ENCODE measurements at regions not wholly inside any gene's neighbourhood (a gene's known extent, or its start where the extent isn't known, plus 50 kb on each side); places are given as distances from the start of the nearest gene placed in this dataset.

DNA sequence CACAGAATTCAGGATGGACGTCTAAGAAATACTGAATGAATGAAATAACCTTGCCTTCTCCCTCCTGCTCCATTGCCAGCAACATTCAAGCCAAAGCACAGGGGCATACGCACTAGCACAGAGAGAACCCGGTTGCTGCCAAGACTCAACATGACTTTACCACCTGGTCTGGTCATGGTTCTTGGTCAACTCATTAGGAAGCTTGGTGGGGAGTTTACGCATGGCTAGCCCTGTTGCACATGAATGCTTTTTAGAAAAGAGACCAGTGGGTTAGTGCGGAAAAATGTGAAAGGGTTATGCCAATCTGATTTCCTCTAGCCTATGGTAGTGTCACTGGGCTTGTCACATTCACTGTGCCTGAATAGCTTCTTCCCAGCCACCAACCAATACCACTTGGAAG is 187.6 kb upstream of the NEBL start:
- no peak for DNase-seq (ENCODE audit: low read depth)

DNA sequence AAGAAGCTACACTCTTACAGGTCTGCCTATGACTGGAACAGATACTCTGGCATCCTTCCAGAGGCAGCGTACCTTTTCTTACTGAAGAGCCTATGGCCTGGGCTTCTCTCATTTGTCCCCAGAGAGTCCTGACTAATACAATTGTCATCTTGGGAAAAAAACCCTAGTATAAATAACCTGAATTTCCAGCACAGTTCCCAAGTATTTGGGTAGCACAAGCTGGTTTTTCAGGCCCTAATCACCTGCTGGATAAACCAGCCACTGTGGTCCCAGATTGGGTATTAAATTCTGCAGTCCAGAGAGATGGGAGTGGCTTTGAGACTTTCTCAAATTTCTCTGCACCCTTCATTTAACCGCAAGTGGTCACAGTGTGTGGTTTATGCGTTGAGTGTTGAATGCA is 186.8 kb upstream of the NEBL start:
- no peak for DNase-seq (ENCODE audit: low read depth)

DNA sequence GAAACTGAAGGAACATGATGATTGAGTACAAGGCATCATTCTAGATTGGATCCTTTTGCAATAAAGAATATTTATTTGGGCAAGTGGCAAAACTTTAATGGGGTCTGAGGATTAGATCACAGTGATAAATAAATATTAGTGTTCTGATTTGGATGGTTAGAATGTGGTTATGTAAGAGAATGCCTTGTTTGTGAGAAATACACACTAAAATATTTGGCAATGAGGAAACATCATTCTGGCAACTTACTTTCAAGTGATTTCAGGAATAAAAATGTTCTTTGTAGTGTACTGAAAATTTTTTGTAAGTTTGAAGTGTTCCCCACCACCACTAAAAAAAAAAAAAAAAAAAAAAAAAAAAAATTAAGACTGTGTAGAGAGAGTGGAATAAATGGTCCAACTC is 185.1 kb upstream of the NEBL start:
- DNase-seq (ENCODE audit: low read depth): no peak

DNA sequence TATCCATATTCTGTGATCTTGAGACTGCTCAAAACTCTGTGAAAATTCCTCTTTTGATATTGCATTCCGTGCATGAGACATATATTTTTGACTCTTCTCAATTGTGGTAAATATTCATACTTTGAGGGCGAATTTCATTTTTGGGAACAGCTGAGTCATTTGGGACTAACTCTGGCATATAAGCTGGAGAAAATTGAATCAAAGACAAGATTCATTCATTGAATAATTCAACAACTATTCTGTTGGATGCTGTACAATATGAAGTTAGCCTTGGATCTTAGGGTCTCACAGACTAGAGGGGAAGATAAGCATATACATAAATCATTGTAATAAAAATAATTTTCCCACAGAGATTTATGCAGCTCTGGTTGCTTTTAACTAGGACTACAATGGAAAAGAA is 183.2 kb upstream of the NEBL start:
- no peak for DNase-seq (ENCODE audit: low read depth)

DNA sequence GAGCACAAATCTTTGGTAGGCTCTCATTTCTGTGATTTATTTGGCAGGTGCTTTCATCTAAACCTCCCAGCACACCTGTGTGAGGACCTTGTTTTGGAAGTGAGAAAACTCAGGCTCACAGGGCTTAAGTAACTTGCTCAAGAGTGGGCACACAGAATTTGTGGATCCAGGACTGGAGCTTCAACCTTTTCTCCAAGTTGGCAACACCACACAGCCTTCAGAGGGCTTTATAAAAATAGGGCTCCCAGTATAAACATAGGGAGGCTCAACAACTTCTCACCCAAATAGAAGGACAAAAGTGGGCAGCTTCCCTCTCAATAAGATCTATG is 182.2 kb upstream of the NEBL start:
- no peak for DNase-seq (ENCODE audit: low read depth)

DNA sequence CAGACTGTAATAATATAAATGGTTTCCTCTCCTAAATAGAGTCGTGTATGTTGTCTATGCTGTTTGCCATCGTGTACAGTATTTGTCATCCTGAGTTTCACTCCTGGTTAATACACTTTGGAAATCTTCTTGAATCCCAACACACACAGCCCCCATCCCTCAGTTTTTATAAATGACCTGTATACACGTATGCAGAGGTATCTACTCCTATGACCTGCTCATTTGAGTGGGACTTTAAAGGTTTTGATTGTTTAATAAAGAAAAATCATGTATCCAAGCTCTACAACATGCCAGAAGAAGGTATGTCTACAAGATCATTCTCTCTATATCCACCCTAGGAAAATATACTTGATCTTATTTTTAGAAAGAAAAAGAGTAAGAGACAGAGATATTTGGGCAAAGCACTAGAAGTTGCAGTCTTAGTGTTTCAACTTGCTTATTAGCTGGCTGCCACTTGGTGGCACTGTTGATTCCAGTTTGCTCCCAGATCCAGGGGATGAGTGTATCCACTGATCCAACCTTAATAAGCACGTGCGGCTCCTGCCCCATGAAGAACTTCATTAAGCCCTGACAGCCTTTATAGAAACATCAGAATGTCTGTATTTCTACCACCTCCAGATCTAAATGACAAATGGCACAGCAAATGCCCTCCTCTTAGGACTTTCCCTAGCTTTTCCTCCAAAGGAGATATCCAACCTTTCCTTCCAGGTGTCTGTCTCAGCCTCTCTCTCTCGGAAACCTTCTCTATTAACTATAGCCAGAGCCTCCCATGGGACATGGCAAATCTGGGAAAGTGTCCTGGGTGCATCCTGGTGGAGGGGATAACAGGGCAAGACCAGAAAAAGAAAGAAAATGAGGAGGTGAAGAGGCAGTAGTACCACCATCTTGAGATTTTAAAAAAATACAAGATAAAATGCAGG is 181.6 kb upstream of the NEBL start:
- DNase-seq (ENCODE audit: low read depth): no peak

DNA sequence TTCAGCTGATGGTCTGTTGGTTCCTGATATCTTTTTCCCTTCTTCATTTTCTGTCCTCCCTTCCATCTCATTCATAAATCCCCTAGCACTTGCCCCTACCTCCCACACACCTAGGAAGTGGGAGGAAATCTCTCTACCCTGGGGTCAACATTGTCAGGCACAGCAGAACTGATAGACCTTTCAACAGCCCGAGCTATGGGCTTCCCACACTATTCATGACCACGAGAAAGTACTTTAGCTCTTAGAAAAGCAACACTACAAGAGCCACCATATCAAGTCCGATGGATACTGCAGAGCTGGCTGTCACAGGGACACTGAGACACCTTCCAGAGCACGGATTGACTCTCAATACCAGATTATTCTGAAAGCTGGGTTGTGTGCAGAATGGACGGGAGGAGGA is 180.6 kb upstream of the NEBL start:
- DNase-seq (ENCODE audit: low read depth): no peak

DNA sequence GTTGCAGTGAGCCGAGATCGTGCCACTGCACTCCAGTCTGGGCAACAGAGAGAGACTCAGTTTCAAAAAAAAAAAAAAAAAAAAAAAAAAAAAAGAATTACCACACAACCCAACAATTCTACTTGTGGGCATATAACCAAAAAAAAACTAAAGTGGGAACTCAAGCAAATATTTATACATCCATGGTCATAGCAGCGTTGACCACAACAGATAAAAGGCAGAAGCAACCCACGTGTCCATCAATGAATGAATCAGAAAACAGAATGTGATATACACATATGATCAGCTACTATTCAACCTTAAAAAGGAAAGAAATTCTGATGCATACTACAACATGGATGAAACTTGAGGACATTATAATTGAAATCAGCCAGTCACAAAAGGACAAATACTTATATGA is 179.3 kb upstream of the NEBL start:
- DNase-seq (ENCODE audit: low read depth): no peak

DNA sequence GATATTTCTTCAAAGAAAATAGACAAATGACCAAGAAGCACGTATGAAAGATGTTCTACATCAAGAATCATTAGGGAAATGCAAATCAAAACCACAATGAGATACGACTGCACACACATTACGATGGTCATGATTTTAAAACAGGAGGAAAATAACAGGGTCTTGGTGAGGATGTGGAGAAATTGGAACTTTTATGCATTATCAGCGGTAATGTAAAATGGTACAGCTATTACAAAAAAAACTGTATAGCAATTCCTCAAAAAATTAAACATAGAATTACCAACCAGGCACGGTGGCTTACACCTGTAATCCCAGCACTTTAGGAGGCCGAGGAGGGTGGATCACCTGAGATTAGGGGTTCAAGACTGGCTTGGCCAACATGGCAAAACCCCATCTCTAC is 178.8 kb upstream of the NEBL start:
- DNase-seq (ENCODE audit: low read depth): no peak

DNA sequence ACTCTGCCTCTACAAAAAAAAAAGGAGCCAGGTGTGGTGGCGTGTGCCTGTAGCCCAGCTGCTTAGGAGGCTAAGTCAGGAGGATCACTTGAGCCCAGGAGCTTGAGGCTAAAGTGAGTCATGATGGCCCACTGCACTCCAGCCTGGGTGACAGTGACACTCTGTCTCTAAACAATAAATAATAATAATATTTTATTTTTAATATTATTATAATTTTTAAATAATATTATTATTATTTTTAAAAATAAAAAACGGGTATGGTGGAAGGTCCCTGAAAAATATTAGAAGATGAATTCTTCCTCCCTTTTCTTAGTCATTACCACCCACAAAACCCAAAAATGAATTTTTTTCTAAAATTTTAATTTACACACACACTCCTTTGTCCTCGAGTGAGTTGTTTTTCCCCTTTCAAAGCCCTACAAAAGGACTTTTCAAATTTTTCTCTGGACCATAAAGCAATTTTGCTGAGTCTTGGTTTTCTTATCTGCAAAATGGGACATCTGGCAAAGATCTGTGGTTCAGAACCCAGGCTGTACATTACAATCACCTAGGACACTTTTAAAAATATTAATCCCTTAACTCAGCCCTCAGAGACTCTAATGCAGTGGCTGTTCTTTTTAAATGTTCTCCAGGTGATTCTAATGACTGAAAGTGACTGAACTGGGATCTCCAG is 174.0 kb upstream of the NEBL start:
- no peak for DNase-seq (ENCODE audit: low read depth)

DNA sequence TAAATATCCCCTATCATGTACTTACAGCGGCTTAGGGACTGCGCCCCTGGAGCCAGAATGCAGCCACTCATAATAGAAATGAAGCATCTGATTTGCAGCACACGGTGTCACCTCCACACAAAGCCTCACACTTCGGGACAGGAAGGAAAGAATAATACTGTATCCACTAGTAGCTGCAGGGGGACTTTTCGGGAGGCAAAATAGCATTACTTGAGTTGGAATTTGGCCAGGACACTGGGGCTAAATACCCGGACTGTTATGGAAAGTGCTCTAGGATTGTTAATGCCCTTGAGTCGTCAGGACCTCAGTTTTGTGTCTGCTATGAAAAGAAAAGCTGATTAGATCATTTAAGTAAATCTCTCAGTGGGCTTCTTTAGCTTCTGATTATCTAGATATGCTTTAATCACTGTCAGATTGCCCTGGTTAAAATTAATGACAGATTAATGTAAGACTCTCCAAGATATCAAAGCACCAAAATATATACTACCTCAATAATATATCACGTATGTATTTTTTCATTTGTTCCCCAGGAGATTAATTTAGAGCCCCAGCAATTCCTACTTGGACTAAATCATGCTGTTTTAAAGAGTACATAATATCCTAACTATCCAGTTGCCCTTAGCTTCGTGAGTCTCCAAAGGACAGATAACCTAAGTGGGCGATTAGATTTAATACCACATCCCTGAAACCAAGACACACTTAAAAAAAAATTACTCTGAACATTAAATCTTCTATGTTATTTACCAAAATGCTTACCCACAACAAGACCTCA is 173.0 kb upstream of the NEBL start:
- no peak for DNase-seq (ENCODE audit: low read depth)

DNA sequence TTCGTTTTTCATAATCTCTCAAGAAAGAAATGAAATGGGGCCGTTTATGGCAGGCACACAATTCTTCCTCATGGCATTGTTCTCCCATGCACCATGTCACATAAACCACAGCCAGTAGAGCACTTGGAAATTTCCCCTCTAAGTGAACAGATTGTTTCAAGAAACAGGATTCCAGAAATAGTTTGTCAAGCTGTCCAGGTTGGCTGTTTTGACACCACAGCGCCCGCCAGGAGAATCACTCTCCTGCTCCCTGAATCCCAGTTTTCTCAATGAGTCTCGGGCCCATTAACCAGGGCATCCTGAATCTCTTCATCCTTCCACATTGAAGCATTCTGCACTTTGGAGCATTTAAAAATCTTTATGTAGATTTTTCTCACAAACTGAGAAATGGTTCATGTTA is 172.2 kb upstream of the NEBL start:
- DNase-seq (ENCODE audit: low read depth): no peak

DNA sequence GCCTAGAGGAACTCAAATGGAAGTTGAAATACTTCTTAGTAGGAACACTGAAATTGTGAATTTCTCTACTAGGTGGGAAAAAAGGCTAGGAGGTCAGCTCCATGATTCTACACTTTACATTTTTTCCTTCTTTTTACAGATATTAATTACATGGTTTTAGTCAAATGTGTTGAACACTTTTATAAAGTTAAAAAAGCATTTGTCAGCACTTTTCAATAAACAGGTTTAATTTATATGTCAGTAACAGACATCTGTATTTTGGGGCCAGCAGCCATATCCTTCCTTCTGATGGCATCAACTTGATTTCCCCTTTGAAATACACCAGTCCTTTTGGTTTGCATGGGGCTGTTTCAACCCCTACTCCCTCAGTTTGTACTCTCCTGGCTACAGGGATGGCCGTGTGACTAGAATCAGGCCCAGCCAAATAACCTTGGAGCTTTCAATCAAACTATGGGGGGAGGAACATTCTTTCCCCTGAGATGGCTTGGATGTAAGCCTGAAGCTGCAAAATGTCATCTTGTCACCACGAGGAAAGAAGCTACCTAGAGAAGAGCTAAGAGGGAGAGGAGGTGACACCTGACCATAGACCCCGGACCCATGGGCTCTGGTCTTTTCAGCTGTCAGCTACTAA is 171.0 kb upstream of the NEBL start:
- no peak for DNase-seq (ENCODE audit: low read depth)

DNA sequence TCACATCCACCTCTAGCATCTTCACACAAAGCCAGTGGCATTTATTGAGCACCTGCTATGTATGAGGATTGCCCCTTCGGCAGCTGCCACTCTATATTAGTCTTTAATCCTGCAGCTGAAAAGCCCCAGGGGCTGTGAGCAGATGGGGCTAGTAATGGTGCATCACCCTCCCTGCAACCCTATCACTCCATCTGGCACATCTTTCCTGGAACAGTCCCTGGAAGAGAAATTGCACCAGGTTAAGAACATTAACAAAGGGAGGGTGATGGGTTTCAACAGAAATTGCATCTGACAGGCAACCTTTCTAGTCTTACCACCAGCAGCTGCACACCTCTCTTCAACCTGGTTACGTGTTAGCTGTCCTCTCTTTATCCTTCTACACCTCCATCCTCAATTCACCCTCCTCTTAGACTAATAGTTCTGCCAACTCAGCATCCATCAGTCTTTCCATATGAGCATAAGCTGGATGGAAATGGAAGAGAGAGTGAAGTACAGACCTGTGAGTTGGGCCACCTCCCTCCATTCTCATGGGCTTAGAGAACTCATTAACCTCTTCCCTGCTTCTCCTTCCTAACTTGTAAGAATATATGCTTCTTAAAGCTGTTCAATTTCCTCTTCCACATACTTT is 168.6 kb upstream of the NEBL start:
- DNase-seq (ENCODE audit: low read depth): no peak

DNA sequence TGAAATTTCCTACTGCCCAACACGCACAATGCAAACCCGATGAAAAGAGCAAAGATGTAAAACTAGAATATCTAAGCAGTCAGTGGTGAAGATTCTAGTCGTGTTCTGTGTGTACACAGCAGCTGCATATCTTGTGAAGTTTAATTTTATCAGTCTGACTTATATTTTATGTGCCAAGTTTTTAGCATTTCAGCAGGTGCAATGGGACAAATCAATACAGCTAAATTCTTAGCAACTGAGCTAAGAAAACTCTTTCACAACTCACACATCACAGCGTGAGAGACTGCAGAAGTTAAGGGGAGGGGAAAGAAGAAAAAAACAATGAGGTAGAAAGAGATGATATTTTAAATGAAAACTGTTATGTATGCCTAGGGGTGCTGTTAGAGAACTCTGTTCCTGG is 164.9 kb upstream of the NEBL start:
- no peak for DNase-seq (ENCODE audit: low read depth)

DNA sequence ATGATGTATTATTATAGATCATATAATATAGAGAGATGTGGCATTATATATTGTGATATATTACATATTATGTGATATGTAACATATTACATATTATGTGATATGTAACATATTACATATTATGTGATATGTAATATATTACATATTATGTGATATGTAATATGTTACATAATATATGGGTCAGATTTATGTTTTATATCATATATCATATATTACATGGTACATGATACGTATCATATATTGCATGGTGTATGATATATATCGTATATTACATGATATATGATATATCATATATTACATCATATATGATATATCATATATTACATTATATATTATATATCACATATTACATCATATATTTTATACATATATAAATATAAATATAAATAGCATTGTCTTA is 164.1 kb upstream of the NEBL start:
- no peak for DNase-seq (ENCODE audit: low read depth)

DNA sequence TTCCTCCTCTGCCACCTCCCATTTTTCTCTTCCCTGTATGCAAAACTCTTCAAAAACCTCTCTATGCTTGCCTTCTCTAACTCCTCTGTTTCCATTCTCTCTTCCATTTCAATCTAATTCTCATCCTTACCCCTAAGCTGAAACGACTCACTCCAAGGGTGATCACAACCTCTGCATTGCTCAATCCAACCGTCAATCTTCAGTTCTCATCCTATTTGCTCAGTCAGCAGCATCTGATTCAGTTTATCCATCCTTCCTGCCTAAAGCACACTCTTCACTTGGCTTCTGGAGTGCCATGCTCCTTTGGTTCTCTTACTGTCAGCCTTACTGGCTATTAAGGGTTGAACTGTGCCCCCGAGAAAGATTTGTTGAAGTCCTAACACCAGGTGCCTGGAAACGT is 163.5 kb upstream of the NEBL start:
- no peak for DNase-seq (ENCODE audit: low read depth)

DNA sequence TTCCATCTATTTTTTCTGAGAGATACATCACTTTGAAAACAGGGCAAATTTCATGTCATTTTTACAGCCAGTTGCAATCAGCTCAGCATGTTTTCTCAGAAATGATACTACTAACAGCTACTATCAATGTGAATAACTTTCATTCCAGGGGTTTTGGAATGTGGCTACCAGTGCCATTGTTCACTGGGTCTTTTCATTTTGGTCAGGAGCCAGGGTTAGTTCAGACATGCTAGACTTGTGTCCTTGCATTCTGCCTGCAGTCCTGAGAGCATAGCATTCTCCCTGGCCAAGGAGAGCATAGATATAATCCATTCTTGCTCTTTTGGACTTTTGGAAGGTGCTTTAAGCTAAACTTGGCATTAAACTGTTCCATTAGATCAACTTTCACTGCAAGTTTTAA is 160.9 kb upstream of the NEBL start:
- DNase-seq (ENCODE audit: low read depth): no peak

DNA sequence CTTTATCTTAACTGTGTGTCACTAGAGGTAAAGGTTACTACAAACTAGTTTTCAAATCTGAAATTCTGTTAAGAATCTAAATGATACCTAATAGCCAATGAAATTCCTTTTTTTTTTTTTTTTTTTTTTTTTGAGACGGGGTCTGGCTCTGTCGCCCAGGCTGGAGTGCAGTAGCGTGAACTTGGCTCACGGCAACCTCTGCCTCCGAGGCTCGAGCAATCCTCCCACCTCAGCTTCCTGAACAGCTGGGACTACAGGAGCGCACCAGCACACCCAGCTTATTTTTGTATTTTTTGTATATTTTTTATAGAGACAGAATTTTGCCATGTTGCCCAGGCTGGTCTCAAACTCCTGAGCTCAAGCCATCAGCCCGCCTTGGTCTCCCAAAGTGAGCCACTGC is 160.3 kb upstream of the NEBL start:
- no peak for DNase-seq (ENCODE audit: low read depth)

DNA sequence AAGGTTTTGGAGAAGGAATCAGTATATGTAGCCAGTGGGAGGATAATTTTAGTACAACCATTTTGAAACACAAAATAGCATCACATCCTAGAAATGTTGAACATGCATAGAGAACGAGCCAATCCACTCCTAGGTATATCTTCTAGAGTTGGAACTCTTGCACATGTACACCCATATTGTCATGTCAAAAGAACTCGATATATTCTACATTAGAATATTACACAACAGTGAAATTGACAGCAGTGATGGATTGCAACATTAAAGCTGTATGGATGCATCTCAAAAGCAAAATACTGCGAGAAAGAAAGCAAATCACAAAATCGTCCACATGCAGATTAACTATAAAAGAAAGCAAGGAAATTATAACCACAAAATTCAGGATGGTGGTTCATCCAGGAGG is 159.3 kb upstream of the NEBL start:
- no peak for DNase-seq (ENCODE audit: low read depth)

DNA sequence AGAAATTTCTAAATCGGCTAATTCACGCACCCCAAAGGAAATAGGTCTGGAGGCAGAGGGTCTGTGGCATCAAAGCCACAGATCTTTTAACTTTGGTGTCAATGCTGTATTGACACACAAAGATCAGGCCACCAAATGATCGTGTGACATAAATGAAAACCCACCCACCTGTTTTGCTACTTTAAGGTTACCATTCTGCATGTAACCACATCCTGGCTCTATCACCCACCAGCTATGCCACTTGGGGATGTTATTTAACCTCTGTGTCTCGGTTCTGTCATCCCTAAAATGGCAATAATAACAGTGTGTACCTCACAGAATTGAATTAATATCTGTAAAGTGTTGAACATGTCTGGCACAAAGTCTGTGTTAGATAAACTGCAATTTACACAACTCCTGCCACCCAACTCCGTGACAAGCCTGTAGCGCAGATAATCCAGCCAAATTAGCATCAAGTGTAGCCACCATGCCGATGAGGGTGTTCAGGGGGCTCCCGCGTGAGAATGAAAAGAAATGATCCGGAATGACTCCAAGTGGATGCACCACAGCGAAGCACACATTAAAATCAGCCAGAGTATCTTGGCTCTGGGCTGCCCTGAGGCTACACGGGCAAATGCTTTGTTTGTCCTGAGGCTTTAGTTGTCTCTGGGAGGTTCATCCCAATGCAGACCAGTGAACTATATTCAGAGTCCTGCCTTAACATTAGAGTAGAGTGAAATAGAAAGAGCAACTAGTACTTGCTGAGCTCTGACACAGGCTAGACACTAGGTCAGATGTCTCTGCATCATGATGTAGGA is 158.4 kb upstream of the NEBL start:
- DNase-seq (ENCODE audit: low read depth): no peak

Measured in stimulated activated CD8-positive, alpha-beta memory T cell treated with anti-CD3 and anti-CD28 coated beads, Interleukin-15, amount 100 ng/mL, for 24 hours (primary cell).